ENCODE measurements at regions not wholly inside any gene's neighbourhood (a gene's known extent, or its start where the extent isn't known, plus 50 kb on each side); places are given as distances from the start of the nearest gene placed in this dataset.

GRCh38 chr5:128020012-128020411 is 63.6 kb upstream of the SLC12A2 start:
- TF ChIP-seq TAF1 (IDR thresholded peaks at IDR 0.05; ENCODE audit: borderline replicate concordance, low read depth, low read length) (no peak), POLR2A (IDR thresholded peaks at IDR 0.05; ENCODE audit: low read depth, low read length) (no peak), POLR2AphosphoS5 (IDR thresholded peaks at IDR 0.05; ENCODE audit: low read depth, low read length) (no peak)

Measured in GM12892 (cell line).